H1 (cell line): ENCODE measurements at regions not wholly inside any gene's neighbourhood (a gene's known extent, or its start where the extent isn't known, plus 50 kb on each side); places are given as distances from the start of the nearest gene placed in this dataset.

Experiments used
- CREB1 ChIP-seq: IDR thresholded peaks from 2 replicates; pipeline ENCODE4 v1.6.1; 2012; ENCODE audit warnings: inconsistent platforms
- GABPA ChIP-seq: IDR thresholded peaks from 2 replicates; pipeline ENCODE4 v1.6.1; 2011; ENCODE audit warnings: mild to moderate bottlenecking, low read length, moderate library complexity, borderline replicate concordance; ENCODE audit not compliant: insufficient read depth
- HDAC2 ChIP-seq, 2 experiments: fragments of 300-600 bp in 1 of 2; sonication (generic) in 1 of 2; IDR thresholded peaks; 2 replicates each; pipeline ENCODE4 v1.6.1; 2011 to 2012; ENCODE audit warnings: low read depth in 2 of 2, low read length in 2 of 2, mild to moderate bottlenecking in 2 of 2, moderate library complexity in 2 of 2, borderline replicate concordance in 1 of 2, inconsistent platforms in 1 of 2
- KDM5A ChIP-seq: fragments of 200-600 bp; IDR thresholded peaks from 2 replicates; pipeline ENCODE4 v1.7.1; 2012; ENCODE audit warnings: mild to moderate bottlenecking, low read length, inconsistent platforms, mixed read lengths
- POLR2A ChIP-seq, 2 experiments: IDR thresholded peaks; 1 replicate in 1 of 2; 2 replicates in 1 of 2; pipeline ENCODE4 v1.6.1; 2011; ENCODE audit warnings: low read depth in 2 of 2, low read length in 2 of 2, mild to moderate bottlenecking in 2 of 2; ENCODE audit errors: control extremely low read depth in 1 of 2
- USF2 ChIP-seq: IDR thresholded peaks from 2 replicates; pipeline ENCODE4 v1.6.1; 2011; ENCODE audit warnings: low read length, improper control_type of control experiment
- ZNF274 ChIP-seq: IDR thresholded peaks from 2 replicates; pipeline ENCODE4 v1.7.0; 2012; ENCODE audit warnings: low read length, borderline replicate concordance; ENCODE audit errors: extremely low read depth
- TF ChIP-seq, protein P1 (sequence below): fragments of 300-600 bp; sonication (generic); IDR thresholded peaks from 2 replicates; pipeline ENCODE4 v1.7.1; 2012; ENCODE audit warnings: low read length, moderate library complexity, mild to moderate bottlenecking, inconsistent platforms; ENCODE audit not compliant: insufficient replicate concordance

DNA sequence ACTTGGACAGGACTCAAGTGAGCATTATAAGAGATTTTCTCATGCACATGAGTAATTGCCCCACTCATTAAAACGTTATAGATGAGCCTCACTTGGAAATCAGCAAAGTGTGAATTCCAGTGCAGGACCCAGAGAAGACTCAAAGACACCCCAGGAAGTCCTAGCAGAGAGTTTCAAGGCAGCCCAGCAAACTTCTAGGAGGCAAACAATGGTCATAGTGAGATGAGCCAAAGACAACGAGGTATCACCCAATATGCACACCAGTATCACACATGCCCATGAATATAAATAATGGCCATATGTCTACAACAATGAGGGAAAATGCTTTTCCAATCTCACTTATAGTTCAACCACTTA lies 245.9 kb downstream of the ACTL7B start (continued):
- TF ChIP-seq, protein P1, sequence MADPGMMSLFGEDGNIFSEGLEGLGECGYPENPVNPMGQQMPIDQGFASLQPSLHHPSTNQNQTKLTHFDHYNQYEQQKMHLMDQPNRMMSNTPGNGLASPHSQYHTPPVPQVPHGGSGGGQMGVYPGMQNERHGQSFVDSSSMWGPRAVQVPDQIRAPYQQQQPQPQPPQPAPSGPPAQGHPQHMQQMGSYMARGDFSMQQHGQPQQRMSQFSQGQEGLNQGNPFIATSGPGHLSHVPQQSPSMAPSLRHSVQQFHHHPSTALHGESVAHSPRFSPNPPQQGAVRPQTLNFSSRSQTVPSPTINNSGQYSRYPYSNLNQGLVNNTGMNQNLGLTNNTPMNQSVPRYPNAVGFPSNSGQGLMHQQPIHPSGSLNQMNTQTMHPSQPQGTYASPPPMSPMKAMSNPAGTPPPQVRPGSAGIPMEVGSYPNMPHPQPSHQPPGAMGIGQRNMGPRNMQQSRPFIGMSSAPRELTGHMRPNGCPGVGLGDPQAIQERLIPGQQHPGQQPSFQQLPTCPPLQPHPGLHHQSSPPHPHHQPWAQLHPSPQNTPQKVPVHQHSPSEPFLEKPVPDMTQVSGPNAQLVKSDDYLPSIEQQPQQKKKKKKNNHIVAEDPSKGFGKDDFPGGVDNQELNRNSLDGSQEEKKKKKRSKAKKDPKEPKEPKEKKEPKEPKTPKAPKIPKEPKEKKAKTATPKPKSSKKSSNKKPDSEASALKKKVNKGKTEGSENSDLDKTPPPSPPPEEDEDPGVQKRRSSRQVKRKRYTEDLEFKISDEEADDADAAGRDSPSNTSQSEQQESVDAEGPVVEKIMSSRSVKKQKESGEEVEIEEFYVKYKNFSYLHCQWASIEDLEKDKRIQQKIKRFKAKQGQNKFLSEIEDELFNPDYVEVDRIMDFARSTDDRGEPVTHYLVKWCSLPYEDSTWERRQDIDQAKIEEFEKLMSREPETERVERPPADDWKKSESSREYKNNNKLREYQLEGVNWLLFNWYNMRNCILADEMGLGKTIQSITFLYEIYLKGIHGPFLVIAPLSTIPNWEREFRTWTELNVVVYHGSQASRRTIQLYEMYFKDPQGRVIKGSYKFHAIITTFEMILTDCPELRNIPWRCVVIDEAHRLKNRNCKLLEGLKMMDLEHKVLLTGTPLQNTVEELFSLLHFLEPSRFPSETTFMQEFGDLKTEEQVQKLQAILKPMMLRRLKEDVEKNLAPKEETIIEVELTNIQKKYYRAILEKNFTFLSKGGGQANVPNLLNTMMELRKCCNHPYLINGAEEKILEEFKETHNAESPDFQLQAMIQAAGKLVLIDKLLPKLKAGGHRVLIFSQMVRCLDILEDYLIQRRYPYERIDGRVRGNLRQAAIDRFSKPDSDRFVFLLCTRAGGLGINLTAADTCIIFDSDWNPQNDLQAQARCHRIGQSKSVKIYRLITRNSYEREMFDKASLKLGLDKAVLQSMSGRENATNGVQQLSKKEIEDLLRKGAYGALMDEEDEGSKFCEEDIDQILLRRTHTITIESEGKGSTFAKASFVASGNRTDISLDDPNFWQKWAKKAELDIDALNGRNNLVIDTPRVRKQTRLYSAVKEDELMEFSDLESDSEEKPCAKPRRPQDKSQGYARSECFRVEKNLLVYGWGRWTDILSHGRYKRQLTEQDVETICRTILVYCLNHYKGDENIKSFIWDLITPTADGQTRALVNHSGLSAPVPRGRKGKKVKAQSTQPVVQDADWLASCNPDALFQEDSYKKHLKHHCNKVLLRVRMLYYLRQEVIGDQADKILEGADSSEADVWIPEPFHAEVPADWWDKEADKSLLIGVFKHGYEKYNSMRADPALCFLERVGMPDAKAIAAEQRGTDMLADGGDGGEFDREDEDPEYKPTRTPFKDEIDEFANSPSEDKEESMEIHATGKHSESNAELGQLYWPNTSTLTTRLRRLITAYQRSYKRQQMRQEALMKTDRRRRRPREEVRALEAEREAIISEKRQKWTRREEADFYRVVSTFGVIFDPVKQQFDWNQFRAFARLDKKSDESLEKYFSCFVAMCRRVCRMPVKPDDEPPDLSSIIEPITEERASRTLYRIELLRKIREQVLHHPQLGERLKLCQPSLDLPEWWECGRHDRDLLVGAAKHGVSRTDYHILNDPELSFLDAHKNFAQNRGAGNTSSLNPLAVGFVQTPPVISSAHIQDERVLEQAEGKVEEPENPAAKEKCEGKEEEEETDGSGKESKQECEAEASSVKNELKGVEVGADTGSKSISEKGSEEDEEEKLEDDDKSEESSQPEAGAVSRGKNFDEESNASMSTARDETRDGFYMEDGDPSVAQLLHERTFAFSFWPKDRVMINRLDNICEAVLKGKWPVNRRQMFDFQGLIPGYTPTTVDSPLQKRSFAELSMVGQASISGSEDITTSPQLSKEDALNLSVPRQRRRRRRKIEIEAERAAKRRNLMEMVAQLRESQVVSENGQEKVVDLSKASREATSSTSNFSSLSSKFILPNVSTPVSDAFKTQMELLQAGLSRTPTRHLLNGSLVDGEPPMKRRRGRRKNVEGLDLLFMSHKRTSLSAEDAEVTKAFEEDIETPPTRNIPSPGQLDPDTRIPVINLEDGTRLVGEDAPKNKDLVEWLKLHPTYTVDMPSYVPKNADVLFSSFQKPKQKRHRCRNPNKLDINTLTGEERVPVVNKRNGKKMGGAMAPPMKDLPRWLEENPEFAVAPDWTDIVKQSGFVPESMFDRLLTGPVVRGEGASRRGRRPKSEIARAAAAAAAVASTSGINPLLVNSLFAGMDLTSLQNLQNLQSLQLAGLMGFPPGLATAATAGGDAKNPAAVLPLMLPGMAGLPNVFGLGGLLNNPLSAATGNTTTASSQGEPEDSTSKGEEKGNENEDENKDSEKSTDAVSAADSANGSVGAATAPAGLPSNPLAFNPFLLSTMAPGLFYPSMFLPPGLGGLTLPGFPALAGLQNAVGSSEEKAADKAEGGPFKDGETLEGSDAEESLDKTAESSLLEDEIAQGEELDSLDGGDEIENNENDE, result no peak
- TF ChIP-seq GABPA, result no peak
- no peak for TF ChIP-seq ZNF274
- TF ChIP-seq POLR2A (IDR thresholded peaks at IDR 0.05; ENCODE audit: control extremely low read depth in 1 of 2, low read depth in 2 of 2, low read length in 2 of 2), result no peak
- no peak for TF ChIP-seq KDM5A
- TF ChIP-seq HDAC2 (IDR thresholded peaks at IDR 0.05; ENCODE audit: borderline replicate concordance in 1 of 2, low read depth in 2 of 2, low read length in 2 of 2), result no peak
- TF ChIP-seq USF2, result no peak
- no peak for TF ChIP-seq CREB1
